ENCODE measurements at regions not wholly inside any gene's neighbourhood (a gene's known extent, or its start where the extent isn't known, plus 50 kb on each side); places are given as distances from the start of the nearest gene placed in this dataset.

- TF ChIP-seq, protein P1, sequence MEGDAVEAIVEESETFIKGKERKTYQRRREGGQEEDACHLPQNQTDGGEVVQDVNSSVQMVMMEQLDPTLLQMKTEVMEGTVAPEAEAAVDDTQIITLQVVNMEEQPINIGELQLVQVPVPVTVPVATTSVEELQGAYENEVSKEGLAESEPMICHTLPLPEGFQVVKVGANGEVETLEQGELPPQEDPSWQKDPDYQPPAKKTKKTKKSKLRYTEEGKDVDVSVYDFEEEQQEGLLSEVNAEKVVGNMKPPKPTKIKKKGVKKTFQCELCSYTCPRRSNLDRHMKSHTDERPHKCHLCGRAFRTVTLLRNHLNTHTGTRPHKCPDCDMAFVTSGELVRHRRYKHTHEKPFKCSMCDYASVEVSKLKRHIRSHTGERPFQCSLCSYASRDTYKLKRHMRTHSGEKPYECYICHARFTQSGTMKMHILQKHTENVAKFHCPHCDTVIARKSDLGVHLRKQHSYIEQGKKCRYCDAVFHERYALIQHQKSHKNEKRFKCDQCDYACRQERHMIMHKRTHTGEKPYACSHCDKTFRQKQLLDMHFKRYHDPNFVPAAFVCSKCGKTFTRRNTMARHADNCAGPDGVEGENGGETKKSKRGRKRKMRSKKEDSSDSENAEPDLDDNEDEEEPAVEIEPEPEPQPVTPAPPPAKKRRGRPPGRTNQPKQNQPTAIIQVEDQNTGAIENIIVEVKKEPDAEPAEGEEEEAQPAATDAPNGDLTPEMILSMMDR (IDR thresholded peaks at IDR 0.05; ENCODE audit: low read depth, low read length) = no peak
- in situ Hi-C loops (cut with HindIII; ENCODE audit: low sequenced_read_pairs) = no loop called here
- DNase-seq (ENCODE audit: low read depth, low spot score) = no peak
- no peak overlapping the region for H3K4me3 ChIP-seq (ENCODE audit: low read depth, low read length)
These were observed 281.3 kb downstream of the PTTG2 start for GRCh38 chr4:38241541-38241940.

- no peak for DNase-seq (ENCODE audit: low read depth, low spot score)
- in situ Hi-C loops (cut with HindIII; ENCODE audit: low sequenced_read_pairs) = no loop called here
- no peak overlapping the region for H3K4me3 ChIP-seq (ENCODE audit: low read depth, low read length)
- TF ChIP-seq, protein P1 (IDR thresholded peaks at IDR 0.05; ENCODE audit: low read depth, low read length) = no peak
These were observed 281.9 kb downstream of the PTTG2 start for GRCh38 chr4:38242101-38242500.

- no peak for DNase-seq (ENCODE audit: low read depth, low spot score)
- in situ Hi-C loops (cut with HindIII; ENCODE audit: low sequenced_read_pairs) = no loop called here
- no peak overlapping the region for H3K4me3 ChIP-seq (ENCODE audit: low read depth, low read length)
- TF ChIP-seq, protein P1 (IDR thresholded peaks at IDR 0.05; ENCODE audit: low read depth, low read length) = no peak
These were observed 282.7 kb downstream of the PTTG2 start for GRCh38 chr4:38242822-38243387.

DNA sequence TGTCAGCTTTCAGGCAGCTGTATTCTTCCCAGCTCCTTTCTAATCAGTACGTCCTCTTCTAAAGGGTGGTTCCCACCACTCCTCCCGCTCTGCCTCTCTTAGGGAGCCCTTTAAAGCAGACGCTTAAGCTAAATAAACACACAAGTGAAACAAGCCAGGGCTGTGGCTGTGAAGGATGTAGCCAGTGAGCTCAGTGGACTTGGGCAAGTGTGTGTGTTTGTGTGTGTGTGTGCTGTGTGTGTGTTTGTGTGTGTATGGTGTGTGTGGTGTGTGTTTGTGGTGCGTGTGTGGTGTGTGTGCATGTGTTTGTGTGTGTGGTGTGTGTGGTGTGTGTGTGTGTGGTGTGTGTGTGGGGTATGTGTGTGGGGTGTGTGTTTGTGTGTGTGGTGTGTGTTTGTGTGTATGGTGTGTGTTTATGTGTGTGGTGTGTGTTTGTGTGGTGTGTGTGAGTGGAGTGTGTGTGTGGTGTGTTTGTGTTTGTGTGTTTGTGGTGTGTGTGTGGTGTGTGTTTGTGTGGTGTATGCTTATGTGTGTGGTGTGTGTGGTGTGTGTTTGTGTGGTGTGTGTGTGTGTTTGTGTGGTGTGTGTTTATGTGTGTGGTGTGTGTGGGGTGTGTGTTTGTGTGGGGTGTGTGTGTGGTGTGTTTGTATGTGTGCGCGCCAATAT lies 283.3 kb downstream of the PTTG2 start:
- H3K4me3 ChIP-seq (ENCODE audit: low read depth, low read length) = no peak overlapping the region
- in situ Hi-C loops (cut with HindIII; ENCODE audit: low sequenced_read_pairs) = no loop called here
- DNase-seq (ENCODE audit: low read depth, low spot score) = peak; percentile 1
- TF ChIP-seq, protein P1 (IDR thresholded peaks at IDR 0.05; ENCODE audit: low read depth, low read length) = no peak

DNA sequence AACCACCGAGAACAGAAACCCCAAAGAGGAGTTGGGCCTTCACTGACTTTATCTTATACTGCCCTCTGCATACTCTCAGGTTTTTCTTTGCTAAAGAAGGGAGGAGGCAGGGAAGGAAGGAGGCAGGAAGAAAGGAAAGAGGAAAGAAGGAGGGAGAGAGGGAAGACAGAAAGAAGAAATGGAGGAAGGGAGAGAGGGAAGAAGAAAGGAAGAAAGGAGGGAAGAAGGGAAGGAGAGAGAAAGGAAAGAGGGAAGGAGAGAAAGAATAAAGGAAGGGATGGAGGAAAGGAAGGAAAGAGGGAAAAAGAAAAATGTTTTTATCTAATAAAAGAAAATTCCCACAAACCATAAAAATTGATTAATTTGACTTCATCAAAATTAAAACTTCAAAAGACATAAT lies 294.6 kb downstream of the PTTG2 start:
- no peak overlapping the region for H3K4me3 ChIP-seq (ENCODE audit: low read depth, low read length)
- in situ Hi-C loops (cut with HindIII; ENCODE audit: low sequenced_read_pairs) = no loop called here
- TF ChIP-seq, protein P1 (IDR thresholded peaks at IDR 0.05; ENCODE audit: low read depth, low read length) = no peak
- DNase-seq (ENCODE audit: low read depth, low spot score) = no peak

DNA sequence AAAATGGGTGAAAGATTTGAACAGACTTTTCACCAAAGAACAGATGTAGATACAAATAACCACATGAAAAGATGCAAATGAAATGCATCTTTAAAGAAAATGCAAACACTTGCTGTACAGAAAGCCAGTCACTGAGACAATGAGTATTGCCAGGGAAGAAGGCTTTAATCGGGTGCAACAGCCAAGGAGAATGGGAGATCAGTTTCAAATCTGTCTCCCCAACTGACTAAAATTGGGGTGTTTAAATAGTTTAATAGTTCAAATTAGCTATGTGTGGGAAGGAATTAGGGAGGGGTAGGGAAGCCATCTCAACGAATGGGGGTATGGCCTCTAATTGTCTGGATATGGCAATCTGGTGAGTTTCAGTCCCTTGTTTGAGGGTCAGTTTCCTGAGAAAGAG lies 295.4 kb downstream of the PTTG2 start:
- TF ChIP-seq, protein P1 (IDR thresholded peaks at IDR 0.05; ENCODE audit: low read depth, low read length) = no peak
- in situ Hi-C loops (cut with HindIII; ENCODE audit: low sequenced_read_pairs) = no loop called here
- H3K4me3 ChIP-seq (ENCODE audit: low read depth, low read length) = no peak overlapping the region
- no peak for DNase-seq (ENCODE audit: low read depth, low spot score)

All from astrocyte of the spinal cord (primary cell).